GM12874 (cell line): ENCODE measurements at regions not wholly inside any gene's neighbourhood (a gene's known extent, or its start where the extent isn't known, plus 50 kb on each side); places are given as distances from the start of the nearest gene placed in this dataset.

Experiments
- TF ChIP-seq, protein P1 (sequence below): IDR thresholded peaks from 2 replicates; pipeline ENCODE4 v1.5.1; 2011; ENCODE audit warnings: low read depth, mild to moderate bottlenecking, control low read depth, low read length, moderate library complexity; ENCODE audit not compliant: insufficient read depth

- TF ChIP-seq, protein P1, sequence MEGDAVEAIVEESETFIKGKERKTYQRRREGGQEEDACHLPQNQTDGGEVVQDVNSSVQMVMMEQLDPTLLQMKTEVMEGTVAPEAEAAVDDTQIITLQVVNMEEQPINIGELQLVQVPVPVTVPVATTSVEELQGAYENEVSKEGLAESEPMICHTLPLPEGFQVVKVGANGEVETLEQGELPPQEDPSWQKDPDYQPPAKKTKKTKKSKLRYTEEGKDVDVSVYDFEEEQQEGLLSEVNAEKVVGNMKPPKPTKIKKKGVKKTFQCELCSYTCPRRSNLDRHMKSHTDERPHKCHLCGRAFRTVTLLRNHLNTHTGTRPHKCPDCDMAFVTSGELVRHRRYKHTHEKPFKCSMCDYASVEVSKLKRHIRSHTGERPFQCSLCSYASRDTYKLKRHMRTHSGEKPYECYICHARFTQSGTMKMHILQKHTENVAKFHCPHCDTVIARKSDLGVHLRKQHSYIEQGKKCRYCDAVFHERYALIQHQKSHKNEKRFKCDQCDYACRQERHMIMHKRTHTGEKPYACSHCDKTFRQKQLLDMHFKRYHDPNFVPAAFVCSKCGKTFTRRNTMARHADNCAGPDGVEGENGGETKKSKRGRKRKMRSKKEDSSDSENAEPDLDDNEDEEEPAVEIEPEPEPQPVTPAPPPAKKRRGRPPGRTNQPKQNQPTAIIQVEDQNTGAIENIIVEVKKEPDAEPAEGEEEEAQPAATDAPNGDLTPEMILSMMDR = no peak
These were observed 209.0 kb upstream of the PRSS16 start for GRCh38 chr6:27038498-27038897.

DNA sequence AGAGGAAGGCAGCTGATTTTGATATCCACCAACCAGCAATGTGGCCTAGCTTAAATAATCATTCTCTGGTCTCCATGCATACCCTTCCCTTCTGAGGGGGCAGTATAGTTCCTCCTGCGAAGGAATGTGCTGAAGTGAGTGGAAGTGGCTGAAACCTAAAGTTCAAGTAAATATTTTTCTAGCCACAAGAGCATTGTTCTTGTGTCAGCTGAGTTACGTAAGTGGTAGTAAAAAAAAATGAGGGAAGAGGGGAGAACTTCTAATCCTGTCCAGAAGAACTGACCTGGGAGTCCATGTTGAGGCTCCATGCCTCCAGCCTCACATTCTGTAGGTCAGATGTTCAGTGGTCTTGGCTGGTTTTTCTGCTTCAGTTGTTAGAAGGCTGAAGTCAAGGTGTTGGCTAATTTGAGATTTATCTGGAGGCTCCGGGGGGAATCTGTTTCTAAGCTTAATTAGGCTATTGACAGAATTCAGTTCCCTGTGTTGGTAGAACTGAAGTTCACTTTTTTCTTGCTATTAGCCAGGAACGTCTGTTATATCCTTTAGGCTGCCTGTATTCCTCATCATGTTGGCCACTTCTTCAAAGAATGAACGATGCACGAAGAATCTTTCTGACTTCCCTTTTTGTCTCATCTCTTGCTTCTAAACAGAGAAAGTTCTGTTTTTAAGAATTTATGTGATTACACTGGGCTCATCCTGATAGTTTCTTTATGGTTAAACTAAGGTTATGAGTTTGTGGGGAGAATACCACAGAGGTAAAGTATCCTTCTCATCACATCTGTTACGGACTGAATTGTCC is 207.1 kb upstream of the PRSS16 start:
- TF ChIP-seq, protein P1 = no peak

- TF ChIP-seq, protein P1 = no peak
These were observed 204.3 kb upstream of the PRSS16 start for GRCh38 chr6:27043244-27043643.

- TF ChIP-seq, protein P1 = no peak
These were observed 197.4 kb upstream of the PRSS16 start for GRCh38 chr6:27049863-27050781.

DNA sequence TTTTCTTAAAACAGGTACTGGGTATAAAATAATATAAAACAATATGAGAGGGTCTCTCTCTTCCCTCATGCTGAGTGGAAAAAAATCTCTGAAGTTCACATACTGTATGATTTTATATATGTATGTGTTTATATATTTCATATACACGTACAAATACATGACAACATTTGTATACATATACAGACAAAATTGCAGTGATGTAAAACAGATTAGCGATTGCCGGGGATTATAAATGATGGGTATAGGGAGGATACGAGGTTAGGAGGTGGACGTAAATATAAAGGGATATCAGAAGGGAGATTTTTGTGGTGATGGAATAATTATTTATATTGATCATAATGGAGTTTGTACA is 194.8 kb upstream of the PRSS16 start:
- TF ChIP-seq, protein P1 = no peak

GRCh38 chr6:27053738-27054137 is 193.8 kb upstream of the PRSS16 start:
- TF ChIP-seq, protein P1 = no peak

- TF ChIP-seq, protein P1 = no peak
These were observed 190.9 kb upstream of the PRSS16 start for GRCh38 chr6:27056615-27057014.
